ENCODE measurements at regions not wholly inside any gene's neighbourhood (a gene's known extent, or its start where the extent isn't known, plus 50 kb on each side); places are given as distances from the start of the nearest gene placed in this dataset.
"Not testable (repeated sequence)": the region's sequence is repeated elsewhere in the genome, so short reads cannot be mapped to it uniquely, and the experiment has no call there.

GRCh38 chr2:175726223-175726622, 275.8 kb downstream of the LNPK start:
- Histone ChIP-seq H3K4me3 (no peak overlapping the region), H3K9me3 (replicated peaks in 1 of 3) (peaks cover 0 to 7% (median 0%) of the 10 kb centered on the region in 3 donors), H3K27me3 (no peaks in the 10 kb centered on the region), H3K4me1 (replicated peaks in 1 of 2) (no peaks in the 10 kb centered on the region), H3K27ac (no peak overlapping the region), H3K36me3 (replicated peaks in 1 of 2) (no peaks in the 10 kb centered on the region)
- no peak for DNase-seq
- intact Hi-C loops (cut with DNase I): no loop called here
- 34 to 37% (median 35%) methylated on average over 2 of the region's 2 CpGs for WGBS, 4 donors
- TF ChIP-seq POLR2A (IDR thresholded peaks at IDR 0.05) (no peak), CTCF (IDR thresholded peaks at IDR 0.05) (no peak)

- TF ChIP-seq CTCF (IDR thresholded peaks at IDR 0.05) (no peak), POLR2A (IDR thresholded peaks at IDR 0.05) (no peak)
Measured at GRCh38 chr2:175709248-175709647, 292.8 kb downstream of the LNPK start.

GRCh38 chr2:175707322-175707721, 294.7 kb downstream of the LNPK start:
- DNase-seq: no peak
- TF ChIP-seq CTCF (IDR thresholded peaks at IDR 0.05) (no peak), POLR2A (IDR thresholded peaks at IDR 0.05) (no peak)

More at GRCh38 chr2:175709248-175709647, 292.8 kb downstream of the LNPK start:
- Histone ChIP-seq H3K9me3 (replicated peaks in 1 of 3) (no peaks in the 10 kb centered on the region), H3K27ac (no peak overlapping the region), H3K36me3 (replicated peaks in 1 of 2) (no peaks in the 10 kb centered on the region), H3K4me1 (replicated peaks in 1 of 2) (no peaks in the 10 kb centered on the region), H3K27me3 (peaks cover 7% of the 10 kb centered on the region), H3K4me3 (no peak overlapping the region)
- 63 to 88% (median 70%) methylated on average over 3 to 6 of the region's 6 CpGs for WGBS, 4 donors
- no peak for DNase-seq
- intact Hi-C loops (cut with DNase I): no loop called here

GRCh38 chr2:175704568-175704967, 297.5 kb downstream of the LNPK start:
- WGBS, 4 donors: 88 to 95% (median 93%) methylated on average over 22 of the region's 22 CpGs
- intact Hi-C loops (cut with DNase I): not testable (repeated sequence)

More at GRCh38 chr2:175707322-175707721, 294.7 kb downstream of the LNPK start:
- H3K4me1 ChIP-seq (replicated peaks in 1 of 2): no peaks in the 10 kb centered on the region
- H3K4me3 ChIP-seq: no peak overlapping the region
- H3K36me3 ChIP-seq (replicated peaks in 1 of 2): no peaks in the 10 kb centered on the region
- intact Hi-C loops (cut with DNase I): no loop called here
- H3K27ac ChIP-seq: no peak overlapping the region
- no peaks in the 10 kb centered on the region for H3K9me3 ChIP-seq (replicated peaks in 1 of 3)
- H3K27me3 ChIP-seq: peaks cover 7% of the 10 kb centered on the region
- 72 to 81% (median 74%) methylated on average over 7 to 8 of the region's 8 CpGs for WGBS, 4 donors

GRCh38 chr2:175698061-175698460, 304.0 kb downstream of the LNPK start:
- no peak for DNase-seq
- TF ChIP-seq POLR2A (IDR thresholded peaks at IDR 0.05) (no peak), CTCF (IDR thresholded peaks at IDR 0.05) (no peak)
- no peak overlapping the region for H3K27ac ChIP-seq
- 86 to 95% (median 88%) methylated on average over 1 of the region's 1 CpG for WGBS, 4 donors
- intact Hi-C loops (cut with DNase I): no loop called here
- H3K36me3 ChIP-seq (replicated peaks in 1 of 2): no peaks in the 10 kb centered on the region
- H3K9me3 ChIP-seq (replicated peaks in 1 of 3): no peaks in the 10 kb centered on the region
- H3K4me3 ChIP-seq: no peak overlapping the region
- peaks cover 10% of the 10 kb centered on the region for H3K27me3 ChIP-seq
- H3K4me1 ChIP-seq (replicated peaks in 1 of 2): no peaks in the 10 kb centered on the region

More at GRCh38 chr2:175704568-175704967, 297.5 kb downstream of the LNPK start:
- not testable (repeated sequence) for H3K4me1 ChIP-seq (replicated peaks in 1 of 2); DNase-seq; H3K27ac ChIP-seq; H3K36me3 ChIP-seq (replicated peaks in 1 of 2); H3K27me3 ChIP-seq; H3K9me3 ChIP-seq (replicated peaks in 1 of 3); H3K4me3 ChIP-seq
